SK-N-SH (cell line): ENCODE measurements at regions not wholly inside any gene's neighbourhood (a gene's known extent, or its start where the extent isn't known, plus 50 kb on each side); places are given as distances from the start of the nearest gene placed in this dataset.

Experiments
- CTCF ChIA-PET: fragments of 300-600, 350-600 bp; formaldehyde crosslinking; extraction: SDS; loops from one replicate; lab custom pipeline; 2021; lab: Yijun Ruan, JAX
- POLR2A ChIA-PET: fragments of 350-600 bp; sonication (Branson Sonifier 250); formaldehyde crosslinking; extraction: SDS; loops from one replicate; lab custom pipeline; 2020; ENCODE audit warnings: antibody characterized with exemption, inconsistent platforms; lab: Yijun Ruan, JAX
- DNase-seq: peaks from one replicate; pipeline ENCODE4 v3.0.0; 2012
- H2AFZ ChIP-seq: fragments of 200-600 bp; sonication (generic); 2 replicates; pipeline ENCODE4 v1.8.1; 2016; ENCODE audit warnings: antibody characterized with exemption, mild to moderate bottlenecking, low read depth
- H3F3A ChIP-seq: fragments of 200-600 bp; sonication (generic); replicated peaks from 2 replicates; pipeline ENCODE3; 2016; ENCODE audit warnings: antibody characterized with exemption, mild to moderate bottlenecking; ENCODE audit not compliant: insufficient read depth
- H3K27ac ChIP-seq, 2 experiments: fragments of 200-500 bp in 1 of 2; fragments of 200-600 bp in 1 of 2; sonication (Bioruptor generic) in 1 of 2; sonication (generic), shearing (Covaris generic) in 1 of 2; 2 replicates each; pipeline versions ENCODE4 v1.5.1 to v1.6.1; 2014 to 2016; ENCODE audit warnings: low read depth in 2 of 2, inconsistent platforms in 1 of 2, low read length in 1 of 2, mild to moderate bottlenecking in 1 of 2, mixed read lengths in 1 of 2
- H3K27me3 ChIP-seq: fragments of 200-600 bp; sonication (generic), shearing (Covaris generic); 2 replicates; pipeline ENCODE4 v1.6.1; 2016; ENCODE audit warnings: mixed run types; ENCODE audit not compliant: insufficient read depth
- H3K36me3 ChIP-seq, 2 experiments: fragments of 200-500 bp in 1 of 2; fragments of 200-600 bp in 1 of 2; sonication (Bioruptor generic) in 1 of 2; sonication (generic) in 1 of 2; replicated peaks in 1 of 2; 2 replicates each; pipeline versions ENCODE3 to v1.5.1; 2014 to 2016; ENCODE audit warnings: low read length in 1 of 2, mild to moderate bottlenecking in 1 of 2; ENCODE audit not compliant: insufficient read depth in 2 of 2, control insufficient read depth in 1 of 2
- H3K4me1 ChIP-seq, 2 experiments: fragments of 200-500 bp in 1 of 2; fragments of 200-600 bp in 1 of 2; sonication (Bioruptor generic) in 1 of 2; sonication (generic), shearing (Covaris generic) in 1 of 2; 2 replicates each; pipeline versions ENCODE4 v1.5.1 to v1.6.1; 2014 to 2016; ENCODE audit warnings: low read depth in 1 of 2, low read length in 1 of 2, mixed run types in 1 of 2; ENCODE audit not compliant: insufficient read depth in 2 of 2, control insufficient read depth in 1 of 2
- H3K4me2 ChIP-seq: fragments of 200-600 bp; sonication (generic), shearing (Covaris generic); 2 replicates; pipeline ENCODE4 v1.6.1; 2017; ENCODE audit warnings: mixed run types
- H3K4me3 ChIP-seq, 2 experiments: fragments of 200-500 bp in 1 of 2; fragments of 200-600 bp in 1 of 2; sonication (Bioruptor generic) in 1 of 2; sonication (generic), shearing (Covaris generic) in 1 of 2; 2 replicates each; pipeline versions ENCODE4 v1.5.1 to v1.8.1; 2014 to 2016; ENCODE audit warnings: low read depth in 2 of 2, inconsistent platforms in 1 of 2, low read length in 1 of 2, mild to moderate bottlenecking in 1 of 2, mixed read lengths in 1 of 2, moderate library complexity in 1 of 2
- H3K79me2 ChIP-seq: fragments of 200-600 bp; sonication (generic); 2 replicates; pipeline ENCODE4 v1.8.1; 2017; ENCODE audit warnings: mild to moderate bottlenecking; ENCODE audit not compliant: insufficient read depth
- H3K9ac ChIP-seq: fragments of 200-600 bp; sonication (generic); 2 replicates; pipeline ENCODE4 v1.6.1; 2017; ENCODE audit warnings: mixed run types
- H3K9me2 ChIP-seq: fragments of 200-600 bp; sonication (generic); 2 replicates; pipeline ENCODE4 v1.6.1; 2017; ENCODE audit warnings: mixed run types
- H3K9me3 ChIP-seq: fragments of 200-600 bp; sonication (generic); 2 replicates; pipeline ENCODE4 v1.6.1; 2017; ENCODE audit warnings: mixed run types, mild to moderate bottlenecking, moderate library complexity
- H4K20me1 ChIP-seq: fragments of 200-600 bp; sonication (generic); 2 replicates; pipeline ENCODE4 v1.6.1; 2017; ENCODE audit warnings: mild to moderate bottlenecking, mixed run types; ENCODE audit not compliant: insufficient read depth
- FOSL2 ChIP-seq: IDR thresholded peaks from 2 replicates; pipeline ENCODE4 v1.4.0; 2012; ENCODE audit warnings: low read depth, mild to moderate bottlenecking, moderate library complexity, borderline replicate concordance
- GABPA ChIP-seq: IDR thresholded peaks from 2 replicates; pipeline ENCODE4 v1.4.0; 2012; ENCODE audit warnings: low read depth, mild to moderate bottlenecking
- GATA2 ChIP-seq: sonication (generic); formaldehyde crosslinking; IDR thresholded peaks from 2 replicates; pipeline ENCODE4 v1.5.0; 2020; ENCODE audit warnings: mild to moderate bottlenecking, missing genetic modification reagents
- MXI1 ChIP-seq: IDR thresholded peaks from 2 replicates; pipeline ENCODE4 v1.6.1; 2012; ENCODE audit warnings: mild to moderate bottlenecking, low read depth, low read length, improper control_type of control experiment
- NRF1 ChIP-seq: IDR thresholded peaks from 2 replicates; pipeline ENCODE4 v1.6.1; 2012; ENCODE audit warnings: low read depth, mild to moderate bottlenecking, low read length
- POLR2AphosphoS5 ChIP-seq: IDR thresholded peaks from 2 replicates; pipeline ENCODE4 v1.6.1; 2012; ENCODE audit warnings: low read depth, low read length
- REST ChIP-seq: IDR thresholded peaks from 2 replicates; pipeline ENCODE4 v1.6.1; 2012; ENCODE audit warnings: mild to moderate bottlenecking, low read depth, low read length, moderate library complexity
- SMC3 ChIP-seq: IDR thresholded peaks from 2 replicates; pipeline ENCODE4 v1.6.1; 2012; ENCODE audit warnings: low read depth, low read length, improper control_type of control experiment
- TAF1 ChIP-seq: IDR thresholded peaks from 2 replicates; pipeline ENCODE4 v1.6.1; 2012; ENCODE audit warnings: low read depth, mild to moderate bottlenecking, low read length, moderate library complexity, borderline replicate concordance
- YY1 ChIP-seq: IDR thresholded peaks from 2 replicates; pipeline ENCODE4 v1.4.0; 2012; ENCODE audit warnings: low read depth, mild to moderate bottlenecking
- WGBS: methylation state at CpG from one replicate; pipeline ENCODE4 v1.1.6; 2017; ENCODE audit warnings: low lambda C conversion rate; 5-methylcytosine and 5-hydroxymethylcytosine counted together
- TF ChIP-seq, protein P1 (sequence below): IDR thresholded peaks from 2 replicates; pipeline ENCODE4 v1.4.0; 2012; ENCODE audit warnings: low read depth
- TF ChIP-seq, protein P2 (sequence below): fragments of 200-600 bp; sonication (generic); IDR thresholded peaks from 2 replicates; pipeline ENCODE4 v1.6.1; 2017; ENCODE audit warnings: antibody characterized with exemption, mild to moderate bottlenecking, moderate library complexity
- TF ChIP-seq, protein P3 (sequence below): fragments of 150-350 bp; IDR thresholded peaks from 2 replicates; pipeline ENCODE4 v1.6.1; 2016; ENCODE audit warnings: mild to moderate bottlenecking, low read depth, low read length

DNA sequence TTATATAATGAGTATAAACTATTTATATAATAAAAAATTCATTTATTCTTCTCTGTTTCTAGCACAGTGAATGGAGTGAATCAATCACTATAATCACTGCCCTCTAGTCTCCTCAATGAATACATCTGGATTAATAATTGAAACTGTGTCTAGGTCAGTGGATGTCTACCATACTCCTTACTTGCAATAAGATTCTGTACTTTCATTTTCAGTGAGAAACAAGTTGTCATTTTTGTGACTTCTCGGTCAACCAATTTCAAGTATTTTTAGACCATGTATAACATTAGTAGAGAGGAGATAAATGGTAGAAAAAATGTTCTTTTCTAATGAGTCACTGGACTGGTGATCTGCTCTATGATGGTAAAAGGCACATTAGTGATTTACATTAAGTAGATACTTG, 799.6 kb upstream of the CHAC2 start (continued):
- TF ChIP-seq REST (no peak), SMC3 (no peak), POLR2AphosphoS5 (no peak), YY1 (no peak)
- TF ChIP-seq, protein P1, sequence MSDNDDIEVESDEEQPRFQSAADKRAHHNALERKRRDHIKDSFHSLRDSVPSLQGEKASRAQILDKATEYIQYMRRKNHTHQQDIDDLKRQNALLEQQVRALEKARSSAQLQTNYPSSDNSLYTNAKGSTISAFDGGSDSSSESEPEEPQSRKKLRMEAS: no peak
- TF ChIP-seq, all 33 proteins: peak for 0

DNA sequence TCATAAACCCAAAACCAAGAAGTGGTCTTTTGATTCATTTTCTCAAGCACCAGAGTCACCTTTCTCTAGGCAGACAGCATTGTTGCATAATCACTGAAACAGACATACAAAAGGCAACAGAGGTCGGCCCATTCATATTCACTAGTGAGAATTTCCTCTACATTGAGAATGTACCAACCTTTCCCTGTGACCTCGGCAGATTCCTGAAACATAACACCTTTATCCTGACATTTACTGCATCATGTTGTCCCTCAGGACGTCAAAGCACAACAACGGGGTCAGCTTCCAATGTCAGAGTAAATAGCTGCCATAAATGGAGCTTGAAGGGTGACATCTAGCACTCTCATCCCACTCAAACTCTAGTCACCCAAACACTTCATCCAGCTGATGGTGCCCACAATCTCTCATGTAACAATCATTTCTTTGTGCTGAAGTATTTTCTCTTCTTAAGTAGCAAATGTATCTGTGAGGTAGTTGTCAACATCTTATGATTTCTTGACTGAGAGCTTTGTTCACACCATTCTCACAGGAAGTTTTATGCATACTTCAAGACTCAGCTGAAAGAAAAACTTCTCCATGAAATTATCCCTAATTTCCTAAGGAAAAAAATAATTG, 802.6 kb upstream of the CHAC2 start:
- H3K4me1 ChIP-seq: no peaks in the 10 kb centered on the region
- 1% methylated on average over 4 of the region's 4 CpGs for WGBS
- POLR2A ChIA-PET: no interaction called here

GRCh38 chr2:52961403-52961802, 806.2 kb upstream of the CHAC2 start:
- ChIA-PET POLR2A (no interaction called here), CTCF (interaction anchor here (0.7 kb wide), 1 partner anchor 13 kb away, joined by 3 read pairs; no protein-coding TSS in a partner anchor)
- H3K36me3 ChIP-seq: no peaks in the 10 kb centered on the region
- H3K4me3 ChIP-seq: no peak overlapping the region
- TF ChIP-seq SMC3: no peak
- TF ChIP-seq TAF1: no peak
- TF ChIP-seq, protein P2, sequence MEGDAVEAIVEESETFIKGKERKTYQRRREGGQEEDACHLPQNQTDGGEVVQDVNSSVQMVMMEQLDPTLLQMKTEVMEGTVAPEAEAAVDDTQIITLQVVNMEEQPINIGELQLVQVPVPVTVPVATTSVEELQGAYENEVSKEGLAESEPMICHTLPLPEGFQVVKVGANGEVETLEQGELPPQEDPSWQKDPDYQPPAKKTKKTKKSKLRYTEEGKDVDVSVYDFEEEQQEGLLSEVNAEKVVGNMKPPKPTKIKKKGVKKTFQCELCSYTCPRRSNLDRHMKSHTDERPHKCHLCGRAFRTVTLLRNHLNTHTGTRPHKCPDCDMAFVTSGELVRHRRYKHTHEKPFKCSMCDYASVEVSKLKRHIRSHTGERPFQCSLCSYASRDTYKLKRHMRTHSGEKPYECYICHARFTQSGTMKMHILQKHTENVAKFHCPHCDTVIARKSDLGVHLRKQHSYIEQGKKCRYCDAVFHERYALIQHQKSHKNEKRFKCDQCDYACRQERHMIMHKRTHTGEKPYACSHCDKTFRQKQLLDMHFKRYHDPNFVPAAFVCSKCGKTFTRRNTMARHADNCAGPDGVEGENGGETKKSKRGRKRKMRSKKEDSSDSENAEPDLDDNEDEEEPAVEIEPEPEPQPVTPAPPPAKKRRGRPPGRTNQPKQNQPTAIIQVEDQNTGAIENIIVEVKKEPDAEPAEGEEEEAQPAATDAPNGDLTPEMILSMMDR: no peak
- no peaks in the 10 kb centered on the region for H3K27me3 ChIP-seq
- no peak overlapping the region for H3K4me2 ChIP-seq
- no peak for DNase-seq
- no peaks in the 10 kb centered on the region for H3F3A ChIP-seq
- H3K9ac ChIP-seq: no peak overlapping the region
- H3K9me3 ChIP-seq: no peaks in the 10 kb centered on the region
- H3K79me2 ChIP-seq: no peaks in the 10 kb centered on the region
- H2AFZ ChIP-seq: no peak overlapping the region
- no peaks in the 10 kb centered on the region for H3K4me1 ChIP-seq
- H4K20me1 ChIP-seq: no peaks in the 10 kb centered on the region
- no peak overlapping the region for H3K27ac ChIP-seq
- no peaks in the 10 kb centered on the region for H3K9me2 ChIP-seq

More for the DNA sequence above, 802.6 kb upstream of the CHAC2 start:
- Histone ChIP-seq H3K9ac (no peak overlapping the region), H3F3A (no peaks in the 10 kb centered on the region), H3K9me2 (no peaks in the 10 kb centered on the region), H2AFZ (no peak overlapping the region), H3K4me2 (no peak overlapping the region), H3K36me3 (no peaks in the 10 kb centered on the region), H3K79me2 (no peaks in the 10 kb centered on the region), H3K27ac (no peak overlapping the region), H4K20me1 (no peaks in the 10 kb centered on the region), H3K4me3 (no peak overlapping the region), H3K27me3 (no peaks in the 10 kb centered on the region), H3K9me3 (no peaks in the 10 kb centered on the region)
- CTCF ChIA-PET: interaction anchor here (1.2 kb wide), 1 partner anchor 9 kb away, joined by 6 read pairs; no protein-coding TSS in a partner anchor
- TF ChIP-seq GATA2 (CRISPR knock-in tag): no peak
- TF ChIP-seq, protein P3, sequence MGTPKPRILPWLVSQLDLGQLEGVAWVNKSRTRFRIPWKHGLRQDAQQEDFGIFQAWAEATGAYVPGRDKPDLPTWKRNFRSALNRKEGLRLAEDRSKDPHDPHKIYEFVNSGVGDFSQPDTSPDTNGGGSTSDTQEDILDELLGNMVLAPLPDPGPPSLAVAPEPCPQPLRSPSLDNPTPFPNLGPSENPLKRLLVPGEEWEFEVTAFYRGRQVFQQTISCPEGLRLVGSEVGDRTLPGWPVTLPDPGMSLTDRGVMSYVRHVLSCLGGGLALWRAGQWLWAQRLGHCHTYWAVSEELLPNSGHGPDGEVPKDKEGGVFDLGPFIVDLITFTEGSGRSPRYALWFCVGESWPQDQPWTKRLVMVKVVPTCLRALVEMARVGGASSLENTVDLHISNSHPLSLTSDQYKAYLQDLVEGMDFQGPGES: no peak
- TF ChIP-seq MXI1: no peak
- no peak for TF ChIP-seq YY1
- no peak for TF ChIP-seq NRF1
- no peak for TF ChIP-seq GABPA
- TF ChIP-seq FOSL2: no peak
- DNase-seq: no peak
